ENCODE measurements at regions not wholly inside any gene's neighbourhood (a gene's known extent, or its start where the extent isn't known, plus 50 kb on each side); places are given as distances from the start of the nearest gene placed in this dataset.

- Mint-ChIP-seq H3K27me3 (ENCODE audit: low read depth) (no peaks in the 10 kb centered on the region), H3K4me3 (no peak overlapping the region), H3K9me3 (no peaks in the 10 kb centered on the region), H3K4me1 (ENCODE audit: low read depth) (no peaks in the 10 kb centered on the region), H3K36me3 (ENCODE audit: insufficient read depth in 2 of 2) (no peaks in the 10 kb centered on the region), H3K27ac (no peak overlapping the region)
- DNase-seq (no peak), ATAC-seq (replicated peaks in 1 of 2) (no peak)
Measured at GRCh38 chr7:89731751-89732445, 422.4 kb upstream of the STEAP1 start.

GRCh38 chr7:89738549-89738948 is 415.7 kb upstream of the STEAP1 start:
- no peak for DNase-seq
- no peak for ATAC-seq (replicated peaks in 1 of 2)
- H3K4me1 Mint-ChIP-seq (ENCODE audit: low read depth), result no peaks in the 10 kb centered on the region
- H3K27me3 Mint-ChIP-seq (ENCODE audit: low read depth), result no peaks in the 10 kb centered on the region
- H3K9me3 Mint-ChIP-seq, result no peaks in the 10 kb centered on the region
- H3K36me3 Mint-ChIP-seq (ENCODE audit: insufficient read depth in 2 of 2), result no peaks in the 10 kb centered on the region
- H3K27ac Mint-ChIP-seq, result no peak overlapping the region
- no peak overlapping the region for H3K4me3 Mint-ChIP-seq

GRCh38 chr7:89757910-89758309 is 396.4 kb upstream of the STEAP1 start:
- no peaks in the 10 kb centered on the region for H3K4me1 Mint-ChIP-seq (ENCODE audit: low read depth)
- H3K36me3 Mint-ChIP-seq (ENCODE audit: insufficient read depth in 2 of 2), result no peaks in the 10 kb centered on the region
- ATAC-seq (replicated peaks in 1 of 2) (no peak), DNase-seq (no peak)
- H3K9me3 Mint-ChIP-seq, result peaks cover 0 to 2% of the 10 kb centered on the region in 2 donors
- no peak overlapping the region for H3K4me3 Mint-ChIP-seq
- H3K27ac Mint-ChIP-seq, result no peak overlapping the region
- H3K27me3 Mint-ChIP-seq (ENCODE audit: low read depth), result no peaks in the 10 kb centered on the region

GRCh38 chr7:89760690-89761089 is 393.6 kb upstream of the STEAP1 start:
- ATAC-seq (replicated peaks in 1 of 2), result no peak
- Mint-ChIP-seq H3K4me1 (ENCODE audit: low read depth) (no peaks in the 10 kb centered on the region), H3K27me3 (ENCODE audit: low read depth) (no peaks in the 10 kb centered on the region), H3K36me3 (ENCODE audit: insufficient read depth in 2 of 2) (no peaks in the 10 kb centered on the region), H3K4me3 (no peak overlapping the region), H3K9me3 (no peaks in the 10 kb centered on the region), H3K27ac (no peak overlapping the region)
- no peak for DNase-seq

- H3K4me3 Mint-ChIP-seq, result no peak overlapping the region
- no peaks in the 10 kb centered on the region for H3K36me3 Mint-ChIP-seq (ENCODE audit: insufficient read depth in 2 of 2)
- DNase-seq, result no peak
- H3K9me3 Mint-ChIP-seq, result no peaks in the 10 kb centered on the region
- H3K27me3 Mint-ChIP-seq (ENCODE audit: low read depth), result no peaks in the 10 kb centered on the region
- no peak for ATAC-seq (replicated peaks in 1 of 2)
- no peaks in the 10 kb centered on the region for H3K4me1 Mint-ChIP-seq (ENCODE audit: low read depth)
- H3K27ac Mint-ChIP-seq, result no peak overlapping the region
Measured at GRCh38 chr7:89761173-89761572, 393.1 kb upstream of the STEAP1 start.

GRCh38 chr7:89770161-89770560 is 384.1 kb upstream of the STEAP1 start:
- no peak for DNase-seq
- H3K27me3 Mint-ChIP-seq (ENCODE audit: low read depth), result no peaks in the 10 kb centered on the region
- H3K9me3 Mint-ChIP-seq, result no peaks in the 10 kb centered on the region
- H3K4me1 Mint-ChIP-seq (ENCODE audit: low read depth), result no peaks in the 10 kb centered on the region
- H3K36me3 Mint-ChIP-seq (ENCODE audit: insufficient read depth in 2 of 2), result no peaks in the 10 kb centered on the region
- no peak overlapping the region for H3K27ac Mint-ChIP-seq
- no peak for ATAC-seq (replicated peaks in 1 of 2)
- no peak overlapping the region for H3K4me3 Mint-ChIP-seq

- Mint-ChIP-seq H3K4me1 (ENCODE audit: low read depth) (no peaks in the 10 kb centered on the region), H3K27ac (no peak overlapping the region), H3K27me3 (ENCODE audit: low read depth) (no peaks in the 10 kb centered on the region), H3K36me3 (ENCODE audit: insufficient read depth in 2 of 2) (no peaks in the 10 kb centered on the region), H3K9me3 (no peaks in the 10 kb centered on the region), H3K4me3 (no peak overlapping the region)
- DNase-seq (no peak), ATAC-seq (replicated peaks in 1 of 2) (no peak)
Measured at GRCh38 chr7:89771003-89771636, 383.1 kb upstream of the STEAP1 start.

- no peaks in the 10 kb centered on the region for H3K9me3 Mint-ChIP-seq
- H3K27me3 Mint-ChIP-seq (ENCODE audit: low read depth), result no peaks in the 10 kb centered on the region
- H3K4me3 Mint-ChIP-seq, result no peak overlapping the region
- no peaks in the 10 kb centered on the region for H3K4me1 Mint-ChIP-seq (ENCODE audit: low read depth)
- DNase-seq (no peak), ATAC-seq (replicated peaks in 1 of 2) (no peak)
- H3K27ac Mint-ChIP-seq, result no peak overlapping the region
- H3K36me3 Mint-ChIP-seq (ENCODE audit: insufficient read depth in 2 of 2), result no peaks in the 10 kb centered on the region
Measured at GRCh38 chr7:89772276-89772675, 382.0 kb upstream of the STEAP1 start.

GRCh38 chr7:89773611-89774010 is 380.7 kb upstream of the STEAP1 start:
- Mint-ChIP-seq H3K36me3 (ENCODE audit: insufficient read depth in 2 of 2) (no peaks in the 10 kb centered on the region), H3K9me3 (no peaks in the 10 kb centered on the region), H3K4me3 (no peak overlapping the region), H3K4me1 (ENCODE audit: low read depth) (no peaks in the 10 kb centered on the region), H3K27ac (no peak overlapping the region), H3K27me3 (ENCODE audit: low read depth) (no peaks in the 10 kb centered on the region)
- DNase-seq (no peak), ATAC-seq (replicated peaks in 1 of 2) (no peak)

- DNase-seq (no peak), ATAC-seq (replicated peaks in 1 of 2) (no peak)
- Mint-ChIP-seq H3K27me3 (ENCODE audit: low read depth) (no peaks in the 10 kb centered on the region), H3K36me3 (ENCODE audit: insufficient read depth in 2 of 2) (no peaks in the 10 kb centered on the region), H3K27ac (no peak overlapping the region), H3K4me3 (no peak overlapping the region), H3K9me3 (peaks cover 2 to 4% of the 10 kb centered on the region in 2 donors), H3K4me1 (ENCODE audit: low read depth) (no peaks in the 10 kb centered on the region)
Measured at GRCh38 chr7:89775459-89775858, 378.8 kb upstream of the STEAP1 start.

GRCh38 chr7:89776980-89777379 is 377.3 kb upstream of the STEAP1 start:
- H3K4me3 Mint-ChIP-seq, result no peak overlapping the region
- no peaks in the 10 kb centered on the region for H3K36me3 Mint-ChIP-seq (ENCODE audit: insufficient read depth in 2 of 2)
- no peaks in the 10 kb centered on the region for H3K27me3 Mint-ChIP-seq (ENCODE audit: low read depth)
- no peaks in the 10 kb centered on the region for H3K4me1 Mint-ChIP-seq (ENCODE audit: low read depth)
- DNase-seq, result no peak
- ATAC-seq (replicated peaks in 1 of 2), result no peak
- no peak overlapping the region for H3K27ac Mint-ChIP-seq
- peaks cover 2 to 4% of the 10 kb centered on the region in 2 donors for H3K9me3 Mint-ChIP-seq

GRCh38 chr7:89777499-89777898 is 376.8 kb upstream of the STEAP1 start:
- H3K27ac Mint-ChIP-seq, result no peak overlapping the region
- H3K4me1 Mint-ChIP-seq (ENCODE audit: low read depth), result no peaks in the 10 kb centered on the region
- no peaks in the 10 kb centered on the region for H3K36me3 Mint-ChIP-seq (ENCODE audit: insufficient read depth in 2 of 2)
- H3K27me3 Mint-ChIP-seq (ENCODE audit: low read depth), result no peaks in the 10 kb centered on the region
- DNase-seq, result no peak
- H3K4me3 Mint-ChIP-seq, result no peak overlapping the region
- peaks cover 2 to 4% of the 10 kb centered on the region in 2 donors for H3K9me3 Mint-ChIP-seq
- no peak for ATAC-seq (replicated peaks in 1 of 2)

GRCh38 chr7:89780291-89780690 is 374.0 kb upstream of the STEAP1 start:
- Mint-ChIP-seq H3K27ac (no peak overlapping the region), H3K9me3 (peaks cover 2 to 6% of the 10 kb centered on the region in 2 donors), H3K4me1 (ENCODE audit: low read depth) (no peaks in the 10 kb centered on the region), H3K27me3 (ENCODE audit: low read depth) (no peaks in the 10 kb centered on the region), H3K4me3 (no peak overlapping the region), H3K36me3 (ENCODE audit: insufficient read depth in 2 of 2) (no peaks in the 10 kb centered on the region)
- ATAC-seq (replicated peaks in 1 of 2) (no peak), DNase-seq (no peak)

GRCh38 chr7:89796481-89796880 is 357.8 kb upstream of the STEAP1 start:
- Mint-ChIP-seq H3K27ac (no peak overlapping the region), H3K9me3 (peaks cover 0 to 2% of the 10 kb centered on the region in 2 donors)

More at GRCh38 chr7:89796481-89796880, 357.8 kb upstream of the STEAP1 start:
- Mint-ChIP-seq H3K4me3 (no peak overlapping the region), H3K27me3 (ENCODE audit: low read depth) (no peaks in the 10 kb centered on the region), H3K4me1 (ENCODE audit: low read depth) (no peaks in the 10 kb centered on the region), H3K36me3 (ENCODE audit: insufficient read depth in 2 of 2) (no peaks in the 10 kb centered on the region)
- DNase-seq (no peak), ATAC-seq (replicated peaks in 1 of 2) (no peak)

All from activated T-cell treated with anti-CD3 and anti-CD28 coated beads, Interleukin-2, amount 50 U/mL, for 72 hours (primary cell).